Endothelial cell of umbilical vein (primary cell): ENCODE measurements at regions not wholly inside any gene's neighbourhood (a gene's known extent, or its start where the extent isn't known, plus 50 kb on each side); places are given as distances from the start of the nearest gene placed in this dataset.

ENCODE experiments used
- BruUV-seq: library from RNA; stranded (reverse); fragments of 400-500 nt; replicated peaks from 2 replicates; lab custom pipeline; 2021; lab: Mats Ljungman, UMichigan
- CTCF ChIA-PET: fragments of 300-600, 350-600 bp; sonication (Branson Sonifier 250); formaldehyde crosslinking; loops from one replicate; lab custom pipeline; 2021; ENCODE audit warnings: antibody characterized with exemption, inconsistent platforms; lab: Charles Lee
- POLR2A ChIA-PET: fragments of 300-600, 350-600 bp; sonication (Branson Sonifier 250); formaldehyde crosslinking; loops from one replicate; lab custom pipeline; 2021; ENCODE audit warnings: antibody characterized with exemption, inconsistent platforms; lab: Charles Lee
- DNase-seq: peaks from one replicate; pipeline ENCODE4 v3.0.0-alpha.2; 2011; ENCODE audit warnings: low read depth, low spot score
- FAIRE-seq: peaks from 2 replicates; lab custom pipeline; 2011; peaks lifted over from hg19 to GRCh38; lab: Jason Lieb, UNC
- H2AFZ ChIP-seq: 2 replicates; pipeline ENCODE4 v1.6.0; 2012; ENCODE audit warnings: low read depth, low read length, control low read depth, inconsistent platforms
- H3K27ac ChIP-seq: 2 replicates; pipeline ENCODE4 v1.5.1; 2011; ENCODE audit warnings: low read depth, mild to moderate bottlenecking, control low read depth, low read length, moderate library complexity; ENCODE audit not compliant: insufficient read depth
- H3K27me3 ChIP-seq, 2 experiments: 2 replicates each; pipeline versions ENCODE4 v1.6.0 to v1.6.1; 2011; ENCODE audit warnings: low read length in 2 of 2, mixed read lengths in 1 of 2; ENCODE audit not compliant: control insufficient read depth in 2 of 2, insufficient read depth in 2 of 2
- H3K36me3 ChIP-seq, 2 experiments: 2 replicates in 1 of 2; 3 replicates in 1 of 2; pipeline ENCODE4 v1.5.1; 2011; ENCODE audit warnings: low read length in 2 of 2, mild to moderate bottlenecking in 1 of 2, moderate library complexity in 1 of 2; ENCODE audit not compliant: control insufficient read depth in 2 of 2, insufficient read depth in 2 of 2; ENCODE audit errors: extremely low read depth in 1 of 2
- H3K4me1 ChIP-seq: 3 replicates; pipeline ENCODE4 v1.5.1; 2011; ENCODE audit warnings: mild to moderate bottlenecking, low read length; ENCODE audit not compliant: control insufficient read depth, insufficient read depth; ENCODE audit errors: extremely low read depth
- H3K4me2 ChIP-seq: 2 replicates; pipeline ENCODE4 v1.6.1; 2011; ENCODE audit warnings: low read length, control low read depth, mixed read lengths; ENCODE audit not compliant: insufficient read depth
- H3K4me3 ChIP-seq, 3 experiments: fragments of 200-600 bp in 1 of 3; sonication (generic), shearing (Covaris generic) in 1 of 3; replicated peaks in 1 of 3; 2 replicates each; pipeline ENCODE4 v1.5.1; 2011 to 2016; ENCODE audit warnings: control low read depth in 3 of 3, low read length in 3 of 3, mild to moderate bottlenecking in 2 of 3, inconsistent platforms in 1 of 3, low read depth in 1 of 3, moderate library complexity in 1 of 3; ENCODE audit not compliant: insufficient read depth in 1 of 3
- H3K79me2 ChIP-seq: 2 replicates; pipeline ENCODE4 v1.6.0; 2012; ENCODE audit warnings: low read length, inconsistent platforms; ENCODE audit not compliant: control insufficient read depth, insufficient read depth
- H3K9ac ChIP-seq: replicated peaks from 2 replicates; pipeline ENCODE3; 2011; ENCODE audit warnings: low read length, control low read depth; ENCODE audit not compliant: insufficient read depth; ENCODE audit errors: extremely low read depth
- H3K9me1 ChIP-seq: replicated peaks from 3 replicates; pipeline ENCODE4 v1.6.0; 2011; ENCODE audit warnings: mild to moderate bottlenecking, low read length; ENCODE audit not compliant: control insufficient read depth, insufficient read depth; ENCODE audit errors: extremely low read depth
- H3K9me3 ChIP-seq: replicated peaks from 2 replicates; pipeline ENCODE4 v1.5.1; 2012; ENCODE audit warnings: low read length, inconsistent platforms; ENCODE audit not compliant: control insufficient read depth, insufficient read depth
- H4K20me1 ChIP-seq: replicated peaks from 2 replicates; pipeline ENCODE3; 2011; ENCODE audit warnings: mild to moderate bottlenecking, low read length; ENCODE audit not compliant: control insufficient read depth, insufficient read depth; ENCODE audit errors: extremely low read depth
- EZH2 ChIP-seq: IDR thresholded peaks from 2 replicates; pipeline ENCODE4 v1.6.1; 2012; ENCODE audit warnings: borderline replicate concordance, low read depth, mild to moderate bottlenecking, moderate library complexity, low read length, inconsistent platforms; ENCODE audit not compliant: severe bottlenecking
- GATA2 ChIP-seq: IDR thresholded peaks from 2 replicates; pipeline ENCODE4 v1.7.0; 2011; ENCODE audit warnings: low read depth, mild to moderate bottlenecking, moderate library complexity, mixed read lengths, low read length; ENCODE audit not compliant: insufficient read length, insufficient read depth
- POLR2AphosphoS5 ChIP-seq: IDR thresholded peaks from 2 replicates; pipeline ENCODE4 v1.6.1; 2012; ENCODE audit warnings: low read depth, mild to moderate bottlenecking, control low read depth, low read length, moderate library complexity; ENCODE audit not compliant: insufficient read depth
- dilution Hi-C: fragments of 300-500 bp; cut with MboI; formaldehyde crosslinking; loops from one replicate; pipeline ENCODE4 v1.15.0; 2019; ENCODE audit warnings: low sequenced_read_pairs; ENCODE audit not compliant: extremely low pct_ligation_motif_present
- intact Hi-C: fragments of 100-400 bp; cut with micrococcal nuclease; formaldehyde crosslinking; loops from one replicate; pipeline ENCODE4 v1.10.0; 2022
- TF ChIP-seq, protein P1 (sequence below), 2 donors: IDR thresholded peaks; 1 replicate in 1 of 2; 2 replicates in 1 of 2; pipeline ENCODE4 v1.5.1; 2011; ENCODE audit warnings: low read length in 2 of 2, mild to moderate bottlenecking in 2 of 2, moderate library complexity in 2 of 2, control low read depth in 1 of 2, inconsistent platforms in 1 of 2, low read depth in 1 of 2; ENCODE audit not compliant: insufficient read depth in 1 of 2; ENCODE audit errors: extremely low read depth in 1 of 2
- TF ChIP-seq, protein P2 (sequence below): IDR thresholded peaks from 2 replicates; pipeline ENCODE4 v1.6.1; 2011; ENCODE audit not compliant: insufficient read depth, insufficient read length

DNA sequence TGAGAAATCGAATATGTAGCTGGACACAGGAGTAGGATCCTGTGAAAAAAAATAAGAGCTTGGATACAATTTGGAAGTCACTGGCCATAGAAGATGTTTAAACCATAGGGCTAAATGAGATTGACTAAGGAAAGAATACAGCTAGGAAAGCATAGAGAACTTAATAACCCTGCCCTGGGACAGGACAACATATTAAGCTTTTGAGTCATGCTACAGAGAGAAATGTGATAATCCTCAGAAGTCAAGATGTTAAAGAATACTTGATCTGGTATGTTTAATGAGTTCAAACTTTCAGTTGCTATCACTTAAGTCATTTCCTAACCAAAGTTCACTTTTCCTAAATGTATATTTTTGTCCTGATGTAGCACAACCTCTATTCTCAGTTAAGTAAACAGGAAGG is 154.6 kb upstream of the TSHZ2 start:
- FAIRE-seq, result no peak
- no peaks in the 10 kb centered on the region for H3K79me2 ChIP-seq
- no peaks in the 10 kb centered on the region for H3K4me1 ChIP-seq
- ChIA-PET POLR2A (no interaction called here), CTCF (no interaction called here)
- dilution Hi-C loops (no loop called here), intact Hi-C loops (no loop called here)
- no peaks in the 10 kb centered on the region for H3K9me3 ChIP-seq
- TF ChIP-seq, protein P1, sequence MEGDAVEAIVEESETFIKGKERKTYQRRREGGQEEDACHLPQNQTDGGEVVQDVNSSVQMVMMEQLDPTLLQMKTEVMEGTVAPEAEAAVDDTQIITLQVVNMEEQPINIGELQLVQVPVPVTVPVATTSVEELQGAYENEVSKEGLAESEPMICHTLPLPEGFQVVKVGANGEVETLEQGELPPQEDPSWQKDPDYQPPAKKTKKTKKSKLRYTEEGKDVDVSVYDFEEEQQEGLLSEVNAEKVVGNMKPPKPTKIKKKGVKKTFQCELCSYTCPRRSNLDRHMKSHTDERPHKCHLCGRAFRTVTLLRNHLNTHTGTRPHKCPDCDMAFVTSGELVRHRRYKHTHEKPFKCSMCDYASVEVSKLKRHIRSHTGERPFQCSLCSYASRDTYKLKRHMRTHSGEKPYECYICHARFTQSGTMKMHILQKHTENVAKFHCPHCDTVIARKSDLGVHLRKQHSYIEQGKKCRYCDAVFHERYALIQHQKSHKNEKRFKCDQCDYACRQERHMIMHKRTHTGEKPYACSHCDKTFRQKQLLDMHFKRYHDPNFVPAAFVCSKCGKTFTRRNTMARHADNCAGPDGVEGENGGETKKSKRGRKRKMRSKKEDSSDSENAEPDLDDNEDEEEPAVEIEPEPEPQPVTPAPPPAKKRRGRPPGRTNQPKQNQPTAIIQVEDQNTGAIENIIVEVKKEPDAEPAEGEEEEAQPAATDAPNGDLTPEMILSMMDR (IDR thresholded peaks at IDR 0.05; ENCODE audit: extremely low read depth in 1 of 2, insufficient read depth in 1 of 2, low read depth in 1 of 2, low read length in 2 of 2), result no peak
- TF ChIP-seq POLR2AphosphoS5 (no peak), GATA2 (no peak)
- no peaks in the 10 kb centered on the region for H4K20me1 ChIP-seq
- no peaks in the 10 kb centered on the region for H3K9me1 ChIP-seq
- no TSS peak for BruUV-seq
- H2AFZ ChIP-seq, result no peak overlapping the region
- H3K9ac ChIP-seq, result no peak overlapping the region
- H3K36me3 ChIP-seq, result no peaks in the 10 kb centered on the region
- no peaks in the 10 kb centered on the region for H3K27me3 ChIP-seq
- no peak for DNase-seq
- no peak overlapping the region for H3K27ac ChIP-seq
- H3K4me3 ChIP-seq, result no peak overlapping the region
- no peak overlapping the region for H3K4me2 ChIP-seq

DNA sequence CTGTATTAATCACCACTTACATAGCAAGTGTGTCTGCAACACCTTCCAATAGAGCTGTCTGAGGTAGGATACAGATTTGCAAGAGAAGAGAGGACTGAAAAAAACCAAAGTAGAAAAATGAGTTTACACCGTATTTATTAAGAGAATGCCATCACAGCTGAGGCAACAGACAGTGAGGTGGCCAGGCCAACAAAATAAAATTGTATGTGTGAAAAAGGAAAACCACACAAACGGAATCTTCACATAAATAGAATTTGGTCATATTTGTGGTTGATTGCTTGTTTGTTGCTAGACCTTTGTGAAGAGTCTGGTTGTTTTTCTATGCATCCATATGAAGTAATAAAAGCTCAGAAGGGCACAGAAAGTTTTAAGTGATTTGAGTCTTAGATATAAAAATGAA is 157.8 kb upstream of the TSHZ2 start:
- TF ChIP-seq, protein P1 (IDR thresholded peaks at IDR 0.05; ENCODE audit: extremely low read depth in 1 of 2, insufficient read depth in 1 of 2, low read depth in 1 of 2, low read length in 2 of 2), result no peak
- TF ChIP-seq GATA2 (no peak), EZH2 (no peak)
- TF ChIP-seq, protein P2, sequence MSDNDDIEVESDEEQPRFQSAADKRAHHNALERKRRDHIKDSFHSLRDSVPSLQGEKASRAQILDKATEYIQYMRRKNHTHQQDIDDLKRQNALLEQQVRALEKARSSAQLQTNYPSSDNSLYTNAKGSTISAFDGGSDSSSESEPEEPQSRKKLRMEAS, result no peak
- intact Hi-C loops (no loop called here), dilution Hi-C loops (no loop called here)
- H3K9me1 ChIP-seq, result no peaks in the 10 kb centered on the region
- no peak overlapping the region for H3K27ac ChIP-seq
- no TSS peak for BruUV-seq
- CTCF ChIA-PET, result no interaction called here
- no peaks in the 10 kb centered on the region for H3K4me1 ChIP-seq
- H3K79me2 ChIP-seq, result no peaks in the 10 kb centered on the region
- no peak overlapping the region for H3K4me3 ChIP-seq
- no peak overlapping the region for H3K4me2 ChIP-seq
- H2AFZ ChIP-seq, result no peak overlapping the region
- DNase-seq (no peak), FAIRE-seq (no peak)
- no peaks in the 10 kb centered on the region for H3K9me3 ChIP-seq
- no peaks in the 10 kb centered on the region for H4K20me1 ChIP-seq
- no peaks in the 10 kb centered on the region for H3K27me3 ChIP-seq
- POLR2A ChIA-PET, result no interaction called here
- no peak overlapping the region for H3K9ac ChIP-seq
- H3K36me3 ChIP-seq, result no peaks in the 10 kb centered on the region
